T47D (cell line): ENCODE measurements at regions not wholly inside any gene's neighbourhood (a gene's known extent, or its start where the extent isn't known, plus 50 kb on each side); places are given as distances from the start of the nearest gene placed in this dataset.

Experiments
- DNase-seq, 2 experiments: peaks; one replicate each; pipeline versions ENCODE4 v3.0.0 to v3.0.0-alpha.2; 2011 to 2012; ENCODE audit warnings: low read depth in 1 of 2, low spot score in 1 of 2
- JUND ChIP-seq: IDR thresholded peaks from 2 replicates; pipeline ENCODE4 v1.6.1; 2012; ENCODE audit warnings: low read depth
- in situ Hi-C: cut with HindIII; loops from 2 replicates; pipeline ENCODE4 v1.10.0; 2016; ENCODE audit warnings: low sequenced_read_pairs, low pct_unique_long_range_greater_than_20kb

DNA sequence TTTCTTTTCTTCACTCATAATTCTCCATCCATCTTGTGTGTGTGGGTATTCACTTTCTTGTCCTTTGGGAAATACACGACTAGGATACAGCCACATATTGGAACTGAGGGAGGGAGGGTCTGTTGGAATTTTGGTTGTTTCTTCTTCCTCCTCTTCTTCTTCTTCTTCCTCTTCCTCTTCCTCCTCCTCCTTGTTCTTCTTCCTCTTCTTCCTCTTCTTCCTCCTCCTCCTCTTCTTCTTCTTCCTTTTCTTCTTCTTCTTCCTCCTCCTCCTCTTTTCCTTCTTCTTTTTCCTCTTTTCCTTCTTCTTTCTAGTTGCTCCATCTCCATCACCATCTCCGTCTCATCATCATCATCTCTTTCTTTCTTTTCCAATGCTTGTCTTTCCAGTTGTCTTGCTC lies 1307.3 kb upstream of the ZEB2 start:
- DNase-seq, result no peak
- no peak for TF ChIP-seq JUND
- in situ Hi-C loops, result no loop called here

DNA sequence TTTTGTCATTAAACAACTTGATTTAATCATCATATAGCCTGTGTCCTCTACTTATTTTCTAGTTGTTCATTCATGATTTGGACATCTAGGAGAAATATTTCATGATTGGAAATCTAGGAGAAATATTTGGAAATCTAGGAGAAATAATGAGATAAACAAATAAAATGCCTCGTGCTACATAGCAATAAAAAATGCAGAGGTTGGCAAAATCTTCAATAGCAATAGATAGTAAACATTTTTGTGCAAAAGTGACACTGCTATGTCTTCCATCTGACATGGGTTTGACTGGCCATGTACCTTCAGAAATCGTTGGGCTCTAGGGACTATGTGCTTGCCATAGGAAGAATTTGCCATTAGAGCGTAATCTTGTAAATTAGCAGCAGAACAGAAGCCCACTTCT lies 1304.5 kb upstream of the ZEB2 start:
- in situ Hi-C loops, result no loop called here
- no peak for TF ChIP-seq JUND
- DNase-seq, result no peak

GRCh38 chr2:145822892-145823534 lies 1303.1 kb upstream of the ZEB2 start:
- DNase-seq, result no peak
- in situ Hi-C loops, result no loop called here
- TF ChIP-seq JUND, result no peak

- TF ChIP-seq JUND, result no peak
- in situ Hi-C loops, result no loop called here
- DNase-seq, result no peak
Measured at GRCh38 chr2:145820651-145821050, 1300.7 kb upstream of the ZEB2 start.

GRCh38 chr2:145818890-145819504 lies 1299.1 kb upstream of the ZEB2 start:
- no peak for TF ChIP-seq JUND
- DNase-seq, result no peak
- in situ Hi-C loops, result no loop called here

- in situ Hi-C loops, result no loop called here
- DNase-seq, result no peak
- no peak for TF ChIP-seq JUND
Measured at GRCh38 chr2:145815933-145816332, 1296.0 kb upstream of the ZEB2 start.

DNA sequence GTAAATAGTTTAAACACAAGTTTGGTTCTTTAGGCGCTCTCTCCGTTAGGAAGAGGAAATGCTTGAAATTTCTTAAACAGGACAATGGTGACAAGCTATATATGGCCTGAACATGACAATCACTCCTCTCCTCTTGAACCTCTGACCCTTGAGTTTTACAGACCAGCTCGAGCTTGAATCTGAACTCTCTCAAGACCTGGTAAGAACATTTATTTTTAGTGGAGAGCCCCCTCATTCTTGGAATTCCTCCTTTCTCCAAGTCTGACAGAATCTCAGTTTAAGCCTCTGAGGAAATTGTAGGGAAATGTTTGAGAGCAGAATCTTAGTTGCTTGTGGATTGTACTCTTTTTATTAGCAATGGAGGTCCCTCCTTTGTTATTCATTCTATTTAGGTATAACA lies 1293.6 kb upstream of the ZEB2 start:
- no peak for DNase-seq
- TF ChIP-seq JUND, result no peak
- in situ Hi-C loops, result no loop called here

DNA sequence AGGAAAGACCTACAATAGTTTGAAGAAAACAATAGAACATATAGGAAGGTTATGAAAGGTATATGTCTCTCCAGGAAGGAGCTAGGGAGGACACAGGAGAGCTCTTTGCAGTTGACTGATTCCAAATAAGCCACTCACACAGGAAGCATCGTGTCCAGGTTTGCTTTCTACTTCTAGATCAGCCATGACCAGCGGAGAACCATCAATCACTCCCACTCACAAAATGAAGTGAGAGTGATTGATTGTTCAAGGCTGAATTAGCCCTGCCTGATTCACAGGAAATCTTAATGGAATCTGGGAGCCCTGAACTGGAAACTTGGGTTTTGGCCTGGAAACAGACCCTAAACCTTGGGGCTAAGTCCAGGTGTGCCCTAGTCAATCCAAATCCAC lies 1292.2 kb upstream of the ZEB2 start:
- DNase-seq, result no peak
- in situ Hi-C loops, result no loop called here
- TF ChIP-seq JUND, result no peak

- in situ Hi-C loops, result no loop called here
- TF ChIP-seq JUND, result no peak
- DNase-seq, result no peak
Measured at GRCh38 chr2:145811276-145812164, 1291.6 kb upstream of the ZEB2 start.

DNA sequence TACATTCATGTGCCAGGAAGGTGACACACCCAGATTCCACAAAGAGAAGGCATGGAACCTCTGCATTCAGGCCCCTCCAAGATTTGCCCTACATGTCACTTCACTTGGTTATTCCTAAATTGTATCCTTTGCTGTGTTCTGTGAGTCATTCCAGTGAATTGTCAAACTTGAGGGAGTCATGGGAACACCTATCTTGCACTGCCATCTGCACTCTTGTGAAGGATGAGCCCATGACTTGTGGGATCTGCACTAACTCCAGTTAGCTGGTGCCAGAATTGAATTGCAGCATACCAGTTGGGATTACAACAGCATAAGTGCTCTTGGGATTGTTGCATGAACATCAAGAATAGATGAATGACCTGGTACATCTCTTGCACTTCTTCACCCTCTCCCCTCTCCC lies 1288.0 kb upstream of the ZEB2 start:
- no peak for DNase-seq
- in situ Hi-C loops, result no loop called here
- TF ChIP-seq JUND, result no peak

DNA sequence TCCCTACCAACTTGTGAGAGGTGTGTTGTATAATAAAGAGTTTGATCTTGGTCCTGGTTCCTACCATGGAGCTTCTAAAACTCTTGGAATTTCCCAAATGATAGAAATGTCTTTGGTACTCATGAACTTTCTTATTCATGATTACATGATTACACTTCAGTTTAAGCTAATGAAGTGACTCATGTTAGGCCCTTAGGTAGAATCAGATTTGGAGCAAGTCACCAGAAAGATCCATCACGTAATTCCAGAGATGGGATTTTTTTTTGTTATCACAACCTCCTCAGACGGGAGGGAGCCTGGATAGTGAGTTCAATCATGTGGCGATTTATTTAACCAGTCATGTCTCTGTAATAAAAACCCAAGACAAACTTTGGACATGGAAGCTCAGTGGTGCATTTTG lies 1287.6 kb upstream of the ZEB2 start:
- in situ Hi-C loops, result no loop called here
- no peak for DNase-seq
- no peak for TF ChIP-seq JUND

- in situ Hi-C loops, result no loop called here
- no peak for TF ChIP-seq JUND
- no peak for DNase-seq
Measured at GRCh38 chr2:145806546-145806945, 1286.6 kb upstream of the ZEB2 start.

DNA sequence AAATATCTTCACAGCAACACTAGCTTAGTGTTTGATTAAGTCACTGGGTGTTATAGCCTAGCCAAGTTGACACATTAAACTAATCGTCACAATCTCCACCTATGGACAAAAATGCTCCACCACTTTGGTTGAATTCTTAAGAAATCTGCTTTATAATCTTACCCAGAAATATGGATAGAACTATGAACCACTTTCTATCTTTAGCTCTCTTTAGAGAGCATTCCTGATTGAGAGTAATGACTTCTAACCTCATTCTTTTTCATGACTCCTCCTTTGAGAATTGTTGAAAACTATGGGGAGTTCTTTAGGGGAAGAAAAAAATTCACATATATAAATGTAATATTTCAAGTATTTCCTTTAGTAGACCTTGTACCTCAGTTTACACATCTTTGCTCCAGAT lies 1282.2 kb upstream of the ZEB2 start:
- no peak for DNase-seq
- TF ChIP-seq JUND, result no peak
- in situ Hi-C loops, result no loop called here
